Right lobe of liver (tissue), 6 donors: ENCODE measurements at regions not wholly inside any gene's neighbourhood (a gene's known extent, or its start where the extent isn't known, plus 50 kb on each side); places are given as distances from the start of the nearest gene placed in this dataset.

Experiments used
- ATAC-seq, 4 donors: fragments of 200-7000 bp; cut with Tn5 transposase; one replicate each; pipeline ENCODE4 v1.9.1; 2020; ENCODE audit warnings: mild to moderate bottlenecking in 4 of 4, moderate library complexity in 4 of 4
- DNase-seq, 3 donors: peaks; one replicate each; pipeline ENCODE4 v3.0.0-alpha.2; 2020
- H3K27ac ChIP-seq, 3 donors: fragments of 200-600 bp; one replicate each; pipeline ENCODE4 v1.8.0; 2022
- H3K27me3 ChIP-seq, 2 donors: fragments of 200-600 bp; one replicate each; pipeline ENCODE4 v1.8.0; 2022
- H3K36me3 ChIP-seq, 4 donors: fragments of 200-600 bp; sonication (generic) in 1 of 4; one replicate each; pipeline versions ENCODE4 v1.5.1 to v1.8.0; 2017 to 2022; ENCODE audit warnings: control low read depth in 1 of 4
- H3K4me1 ChIP-seq, 4 donors: fragments of 200-600 bp; sonication (generic) in 1 of 4; one replicate each; pipeline versions ENCODE4 v1.5.1 to v1.8.0; 2017 to 2022; ENCODE audit warnings: control low read depth in 1 of 4
- H3K4me3 ChIP-seq, 3 donors: fragments of 200-600 bp; one replicate each; pipeline ENCODE4 v1.8.0; 2022
- H3K9me3 ChIP-seq, 4 donors: fragments of 200-600 bp; sonication (generic) in 1 of 4; one replicate each; pipeline versions ENCODE4 v1.5.1 to v1.8.0; 2017 to 2022; ENCODE audit warnings: control low read depth in 1 of 4
- CTCF ChIP-seq, 4 donors: fragments of 200-600 bp in 3 of 4; fragments of 450-650 bp in 1 of 4; IDR thresholded peaks; one replicate each; pipeline versions ENCODE4 v1.5.1 to v1.8.0; 2016 to 2022; ENCODE audit warnings: antibody characterized with exemption in 4 of 4, mild to moderate bottlenecking in 2 of 4
- POLR2A ChIP-seq: fragments of 450-650 bp; IDR thresholded peaks from one replicate; pipeline ENCODE4 v1.6.1; 2017; ENCODE audit warnings: antibody characterized with exemption, mild to moderate bottlenecking
- WGBS: methylation state at CpG from one replicate; pipeline ENCODE4 v1.1.6; 2018; ENCODE audit warnings: low coverage, low lambda C conversion rate; ENCODE audit not compliant: insufficient coverage; ENCODE audit errors: missing lambda C conversion rate; 5-methylcytosine and 5-hydroxymethylcytosine counted together
- intact Hi-C, 2 donors: fragments of 100-400 bp; cut with DNase I; formaldehyde crosslinking; loops; one replicate each; pipeline versions ENCODE4 v1.11.2 to v1.14.1; 2022
- donor health status: DM: no; HTN: yes; CAD: no.
- donor health status: DM: no; HTN: no; CAD: no.
- donor health status: DM: no; HTN: no; CAD: no.
- donor health status: DM: no; HTN: yes; CAD: no.
- donor health status: DM: no; HTN: yes; CAD: no.

- Histone ChIP-seq H3K27me3 (no peaks in the 10 kb centered on the region), H3K9me3 (no peaks in the 10 kb centered on the region), H3K27ac (no peak overlapping the region), H3K4me3 (no peak overlapping the region), H3K4me1 (no peaks in the 10 kb centered on the region), H3K36me3 (no peaks in the 10 kb centered on the region)
- TF ChIP-seq POLR2A: no peak
- TF ChIP-seq CTCF (IDR thresholded peaks at IDR 0.05): no peak
- 95% methylated on average over 5 of the region's 9 CpGs for WGBS
- no peak for DNase-seq
- ATAC-seq: no peak
- intact Hi-C loops: no loop called here
Measured at GRCh38 chr21:31450980-31451379, 106.9 kb upstream of the TIAM1 start.

- 81% methylated on average over 9 of the region's 11 CpGs for WGBS
- peak in 2 of 4 donors; percentile 15 to 64 for ATAC-seq
- intact Hi-C loops: no loop called here
- H3K9me3 ChIP-seq: no peaks in the 10 kb centered on the region
- no peak for DNase-seq
- H3K4me3 ChIP-seq: no peak overlapping the region
- peak overlapping the region in 2 of 3 donors; percentile 22 to 29 for H3K27ac ChIP-seq
- no peaks in the 10 kb centered on the region for H3K4me1 ChIP-seq
- no peaks in the 10 kb centered on the region for H3K36me3 ChIP-seq
- H3K27me3 ChIP-seq: no peaks in the 10 kb centered on the region
- TF ChIP-seq POLR2A (no peak), CTCF (IDR thresholded peaks at IDR 0.05) (no peak)
Measured at GRCh38 chr21:31449921-31450535, 106.0 kb upstream of the TIAM1 start.

GRCh38 chr21:31448496-31448895 is 104.4 kb upstream of the TIAM1 start:
- H3K4me1 ChIP-seq: no peaks in the 10 kb centered on the region
- DNase-seq (no peak), ATAC-seq (peak in 1 of 4 donors; percentile 35)
- no peak overlapping the region for H3K4me3 ChIP-seq
- intact Hi-C loops: no loop called here
- H3K9me3 ChIP-seq: no peaks in the 10 kb centered on the region
- no peaks in the 10 kb centered on the region for H3K36me3 ChIP-seq
- TF ChIP-seq CTCF (IDR thresholded peaks at IDR 0.05) (no peak), POLR2A (no peak)
- H3K27ac ChIP-seq: no peak overlapping the region
- WGBS: 0% methylated on average over 1 of the region's 3 CpGs
- H3K27me3 ChIP-seq: no peaks in the 10 kb centered on the region

GRCh38 chr21:31447505-31447904 is 103.4 kb upstream of the TIAM1 start:
- ATAC-seq: peak in 1 of 4 donors; percentile 27
- H3K4me1 ChIP-seq: no peaks in the 10 kb centered on the region
- no peak overlapping the region for H3K4me3 ChIP-seq
- intact Hi-C loops: no loop called here
- H3K27me3 ChIP-seq: no peaks in the 10 kb centered on the region
- no peaks in the 10 kb centered on the region for H3K9me3 ChIP-seq
- no peak overlapping the region for H3K27ac ChIP-seq
- DNase-seq: no peak
- TF ChIP-seq POLR2A (no peak), CTCF (IDR thresholded peaks at IDR 0.05) (no peak)
- no peaks in the 10 kb centered on the region for H3K36me3 ChIP-seq
- 39% methylated on average over 3 of the region's 3 CpGs for WGBS
